ENCODE measurements at regions not wholly inside any gene's neighbourhood (a gene's known extent, or its start where the extent isn't known, plus 50 kb on each side); places are given as distances from the start of the nearest gene placed in this dataset.
"Not testable (repeated sequence)": the region's sequence is repeated elsewhere in the genome, so short reads cannot be mapped to it uniquely, and the experiment has no call there.

- in situ Hi-C loops (cut with MboI; ENCODE audit: low pct_unique_long_range_greater_than_20kb, low sequenced_read_pairs, unreplicated experiment) = no loop called here
Measured at GRCh38 chr1:226461087-226461486, 53.2 kb upstream of the PARP1 start.

GRCh38 chr1:226463925-226464586, 56.2 kb upstream of the PARP1 start:
- in situ Hi-C loops (cut with MboI; ENCODE audit: low pct_unique_long_range_greater_than_20kb, low sequenced_read_pairs, unreplicated experiment) = no loop called here
- no peak for DNase-seq (ENCODE audit: low spot score)
- no peak for TF ChIP-seq CTCF (IDR thresholded peaks at IDR 0.05; ENCODE audit: extremely low read depth, insufficient read depth, missing control alignments)

More at GRCh38 chr1:226461087-226461486, 53.2 kb upstream of the PARP1 start:
- no peak for TF ChIP-seq CTCF (IDR thresholded peaks at IDR 0.05; ENCODE audit: extremely low read depth, insufficient read depth, missing control alignments)
- no peak for DNase-seq (ENCODE audit: low spot score)

GRCh38 chr1:226464587-226464971, 56.7 kb upstream of the PARP1 start:
- not testable (repeated sequence) for DNase-seq (ENCODE audit: low spot score)

GRCh38 chr1:226466296-226466695, 58.4 kb upstream of the PARP1 start:
- no peak for TF ChIP-seq CTCF (IDR thresholded peaks at IDR 0.05; ENCODE audit: extremely low read depth, insufficient read depth, missing control alignments)
- no peak for DNase-seq (ENCODE audit: low spot score)
- in situ Hi-C loops (cut with MboI; ENCODE audit: low pct_unique_long_range_greater_than_20kb, low sequenced_read_pairs, unreplicated experiment) = no loop called here

More at GRCh38 chr1:226464587-226464971, 56.7 kb upstream of the PARP1 start:
- in situ Hi-C loops (cut with MboI; ENCODE audit: low pct_unique_long_range_greater_than_20kb, low sequenced_read_pairs, unreplicated experiment) = not testable (repeated sequence)

GRCh38 chr1:226467443-226467842, 59.5 kb upstream of the PARP1 start:
- in situ Hi-C loops (cut with MboI; ENCODE audit: low pct_unique_long_range_greater_than_20kb, low sequenced_read_pairs, unreplicated experiment) = no loop called here
- DNase-seq (ENCODE audit: low spot score) = no peak

GRCh38 chr1:226470921-226471866, 63.3 kb upstream of the PARP1 start:
- DNase-seq (ENCODE audit: low spot score) = no peak
- no peak for TF ChIP-seq CTCF (IDR thresholded peaks at IDR 0.05; ENCODE audit: extremely low read depth, insufficient read depth, missing control alignments)
- in situ Hi-C loops (cut with MboI; ENCODE audit: low pct_unique_long_range_greater_than_20kb, low sequenced_read_pairs, unreplicated experiment) = no loop called here

More at GRCh38 chr1:226467443-226467842, 59.5 kb upstream of the PARP1 start:
- TF ChIP-seq CTCF (IDR thresholded peaks at IDR 0.05; ENCODE audit: extremely low read depth, insufficient read depth, missing control alignments) = no peak

GRCh38 chr1:226473325-226473724, 65.4 kb upstream of the PARP1 start:
- TF ChIP-seq CTCF (IDR thresholded peaks at IDR 0.05; ENCODE audit: extremely low read depth, insufficient read depth, missing control alignments) = no peak
- no peak for DNase-seq (ENCODE audit: low spot score)
- in situ Hi-C loops (cut with MboI; ENCODE audit: low pct_unique_long_range_greater_than_20kb, low sequenced_read_pairs, unreplicated experiment) = no loop called here

All from GM13977 (cell line).